HG03025 (cell line): ENCODE measurements at regions not wholly inside any gene's neighbourhood (a gene's known extent, or its start where the extent isn't known, plus 50 kb on each side); places are given as distances from the start of the nearest gene placed in this dataset.
A peak's percentile ranks its signal among the peaks of the same experiment; 100 is the strongest.
"Not testable (repeated sequence)": the region's sequence is repeated elsewhere in the genome, so short reads cannot be mapped to it uniquely, and the experiment has no call there.

Experiments used
- ATAC-seq: cut with Tn5 transposase; IDR thresholded peaks from one replicate; pipeline ENCODE4 v1.9.1; 2021; ENCODE audit warnings: mild to moderate bottlenecking, moderate library complexity; ENCODE audit not compliant: unreplicated experiment, low FRiP score

DNA sequence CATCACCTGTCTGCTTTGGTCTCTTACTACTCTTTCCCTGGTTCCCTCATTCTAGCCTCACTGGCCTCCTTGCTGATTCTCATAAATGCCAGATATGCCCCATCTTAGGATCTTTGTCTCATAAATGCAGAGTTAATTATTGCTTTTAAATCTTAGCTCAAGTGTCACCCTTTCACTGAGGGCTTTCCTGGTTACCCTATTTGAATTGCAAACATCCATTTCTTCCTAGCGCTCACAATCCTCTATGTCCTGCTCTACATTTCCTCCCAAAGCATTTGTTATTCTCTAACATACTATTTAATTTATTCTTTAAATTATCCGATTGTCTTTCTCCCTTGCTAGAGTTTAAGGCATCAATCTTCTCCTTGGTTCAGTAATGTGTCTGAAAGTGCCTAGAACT, 296.5 kb upstream of the ADGRL4 start:
- no peak for ATAC-seq

GRCh38 chr1:79302380-79302930, 295.9 kb upstream of the ADGRL4 start:
- no peak for ATAC-seq

- ATAC-seq: no peak
Measured at GRCh38 chr1:79295967-79296366, 289.4 kb upstream of the ADGRL4 start.

DNA sequence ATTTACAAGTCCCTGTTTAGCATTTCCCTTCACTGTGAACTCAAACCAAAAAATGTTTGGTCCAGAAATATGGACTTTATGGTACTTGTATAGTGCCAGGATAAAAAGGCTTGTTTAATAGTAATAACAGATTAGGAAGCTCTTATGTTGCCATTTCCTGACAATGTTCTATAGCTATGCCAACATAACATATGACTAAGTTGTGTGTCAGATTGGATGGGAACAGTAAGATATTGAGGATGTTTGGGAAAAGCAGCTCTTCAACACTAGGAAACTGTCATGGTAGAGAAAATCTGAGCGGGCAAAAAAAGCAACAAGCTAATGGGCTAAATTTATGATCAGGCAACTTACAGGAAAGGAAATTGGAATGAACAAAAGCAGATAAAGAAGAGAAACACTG, 287.1 kb upstream of the ADGRL4 start:
- ATAC-seq: no peak

GRCh38 chr1:79290927-79291474, 284.5 kb upstream of the ADGRL4 start:
- ATAC-seq: no peak

GRCh38 chr1:79287982-79288381, 281.5 kb upstream of the ADGRL4 start:
- ATAC-seq: no peak

DNA sequence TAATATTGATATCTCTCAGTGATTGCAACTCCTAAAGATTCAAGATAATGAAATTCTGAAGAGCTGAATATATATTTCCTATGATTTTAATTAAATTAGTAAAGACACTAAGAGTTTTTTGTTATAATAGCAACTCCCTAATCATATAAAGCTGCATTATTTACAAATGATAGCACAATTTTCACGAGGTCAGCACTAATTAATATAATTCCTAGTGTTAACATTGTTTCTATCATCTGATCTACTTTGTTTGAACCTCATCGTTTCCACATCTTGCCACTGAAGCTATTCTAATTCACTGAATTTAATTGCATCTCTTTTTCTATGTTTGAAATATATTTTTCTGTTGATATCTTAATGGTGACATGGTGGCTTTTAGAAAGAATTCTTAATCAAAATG, 279.1 kb upstream of the ADGRL4 start:
- no peak for ATAC-seq

DNA sequence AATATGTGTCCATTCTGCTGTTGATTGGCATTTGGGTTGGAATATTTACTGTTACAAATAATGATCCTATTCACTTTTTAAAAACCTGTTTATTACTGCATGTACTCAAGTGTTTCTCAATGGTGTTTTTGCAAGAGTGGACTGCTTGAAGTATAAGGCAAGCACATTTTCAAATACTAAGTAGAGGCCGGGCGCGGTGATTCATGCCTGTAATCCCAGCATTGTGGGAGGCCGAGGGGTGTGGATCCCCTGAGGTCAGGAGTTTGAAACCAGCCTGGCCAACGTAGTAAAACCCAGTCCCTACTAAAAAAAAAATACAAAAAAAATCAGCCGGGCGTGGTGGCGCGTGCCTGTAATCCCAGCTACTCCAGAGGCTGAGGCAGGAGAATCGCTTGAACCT, 276.9 kb upstream of the ADGRL4 start:
- no peak for ATAC-seq

- ATAC-seq: no peak
Measured at GRCh38 chr1:79281442-79281841, 274.9 kb upstream of the ADGRL4 start.

DNA sequence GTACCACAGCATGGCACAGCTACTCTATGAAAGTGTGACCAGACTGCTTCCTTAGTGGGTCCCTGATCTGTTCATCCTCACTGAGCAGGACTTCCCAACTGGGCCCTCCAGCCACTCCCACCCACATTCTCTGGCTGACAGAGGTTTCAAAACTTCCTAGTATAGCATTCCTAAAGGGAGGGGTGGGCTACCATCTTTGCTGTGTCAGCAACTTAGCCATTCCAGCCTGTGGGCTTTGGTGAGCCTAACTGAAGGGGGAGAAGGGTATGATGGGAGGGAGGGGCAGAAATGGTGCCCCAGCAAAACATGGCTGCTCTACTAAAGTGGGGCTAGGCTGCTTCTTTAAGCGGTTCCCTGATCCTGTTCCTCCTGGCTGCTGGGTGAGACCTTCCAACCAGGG, 265.2 kb upstream of the ADGRL4 start:
- ATAC-seq: no peak

GRCh38 chr1:79264975-79265818, 258.7 kb upstream of the ADGRL4 start:
- no peak for ATAC-seq

DNA sequence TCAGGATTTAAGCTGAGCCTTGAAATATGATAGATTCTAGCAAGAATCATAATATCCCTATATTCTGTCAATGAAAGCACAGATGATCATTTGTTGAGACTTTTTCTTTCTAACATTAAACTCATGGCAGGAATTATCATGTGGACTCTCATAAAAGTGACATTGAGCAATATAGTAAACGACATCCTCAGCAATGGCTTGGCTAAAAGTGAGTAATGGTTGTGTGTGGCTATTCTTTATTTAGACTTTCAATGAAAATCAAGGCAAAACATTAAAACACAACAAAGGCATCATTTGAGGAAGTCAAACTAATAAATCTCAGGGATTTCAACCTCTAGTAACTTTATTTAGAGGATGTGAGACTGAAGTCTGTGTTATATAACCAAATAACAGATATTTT, 257.8 kb upstream of the ADGRL4 start:
- no peak for ATAC-seq

DNA sequence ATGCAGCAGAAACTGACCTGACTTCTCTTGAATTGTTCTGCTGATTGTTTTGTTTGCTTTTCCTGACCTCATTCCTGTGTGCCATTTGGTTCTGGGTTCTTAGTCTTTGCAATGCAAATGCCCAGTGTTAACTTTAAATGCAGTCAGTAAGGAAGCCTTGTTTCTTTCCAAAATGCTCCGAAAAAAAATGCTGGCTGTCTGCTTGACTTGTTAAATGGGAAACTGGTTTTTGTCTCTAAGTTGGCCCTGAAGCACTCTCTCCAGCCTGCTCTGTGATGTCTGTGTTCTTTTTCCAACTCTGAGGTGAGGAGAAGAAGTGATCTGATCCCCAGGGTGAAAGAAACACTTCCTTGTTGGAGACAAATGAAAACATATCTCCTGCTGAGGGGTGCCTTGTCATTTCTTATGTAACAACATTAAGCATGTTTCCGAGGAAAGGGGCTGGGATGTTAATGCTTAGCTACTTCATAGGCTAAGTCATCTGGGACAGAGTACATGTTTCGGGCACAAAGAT, 256.3 kb upstream of the ADGRL4 start:
- no peak for ATAC-seq

DNA sequence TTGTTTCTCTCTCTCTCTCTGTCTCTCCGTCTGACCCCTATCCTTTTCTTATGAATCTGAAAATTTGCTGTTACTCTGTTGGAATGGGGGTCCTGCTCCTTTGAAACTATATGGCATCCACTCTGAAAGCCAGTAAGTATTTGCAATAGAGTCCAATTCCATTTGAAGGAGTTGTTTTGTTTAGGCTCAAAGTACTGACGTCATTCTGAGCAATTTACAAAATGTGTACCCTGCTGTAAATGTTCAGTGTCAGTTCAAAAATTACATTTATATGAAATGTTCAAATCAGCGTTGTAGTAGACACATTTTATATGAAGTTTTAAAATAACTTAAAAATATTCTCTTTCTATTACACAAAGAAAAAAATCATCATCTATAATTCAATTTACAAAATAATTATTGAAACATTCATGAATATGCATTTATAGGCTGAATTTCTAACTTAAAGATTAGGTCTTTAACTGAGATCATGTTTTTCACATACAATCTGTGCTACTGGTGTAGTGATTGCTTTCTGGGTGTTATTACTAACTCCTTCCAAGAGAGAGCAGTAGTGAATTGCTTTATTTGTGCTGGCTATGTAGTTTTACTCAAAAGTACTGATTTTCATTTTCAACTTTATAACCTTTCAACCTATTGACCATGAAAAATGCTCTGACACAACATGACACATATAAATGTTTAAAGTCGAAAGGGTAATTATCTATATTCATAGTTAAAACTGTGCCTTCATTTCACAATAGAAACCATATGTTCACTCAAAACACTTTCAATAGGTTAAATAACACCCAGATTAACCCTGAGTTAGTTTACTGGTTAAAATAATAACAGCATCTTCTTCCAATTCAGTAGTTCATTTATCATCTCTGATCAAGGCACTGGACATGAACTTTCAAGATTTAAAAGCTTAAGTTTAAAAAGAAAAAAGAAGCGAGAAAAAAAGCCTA, 253.1 kb upstream of the ADGRL4 start:
- peak; percentile 74 for ATAC-seq

DNA sequence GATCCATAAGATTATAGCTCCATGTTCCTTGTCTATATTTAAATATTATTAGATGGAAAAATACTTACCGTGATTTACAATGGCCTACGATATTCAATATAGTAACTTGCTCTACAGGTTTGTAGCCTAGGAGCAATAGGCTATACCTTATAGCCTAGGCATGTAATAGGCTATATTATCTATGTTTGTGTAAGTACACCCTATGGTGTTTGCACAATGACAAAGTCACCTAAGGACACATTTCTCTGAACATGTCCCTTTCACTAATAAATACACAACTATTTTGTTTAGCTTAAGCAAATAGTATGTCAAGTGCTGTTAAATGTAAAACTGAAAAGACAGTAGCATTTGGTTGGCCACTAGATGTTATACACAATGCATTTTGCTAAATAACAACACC, 248.9 kb upstream of the ADGRL4 start:
- no peak for ATAC-seq

- ATAC-seq: no peak
Measured at GRCh38 chr1:79252598-79252997, 246.1 kb upstream of the ADGRL4 start.

DNA sequence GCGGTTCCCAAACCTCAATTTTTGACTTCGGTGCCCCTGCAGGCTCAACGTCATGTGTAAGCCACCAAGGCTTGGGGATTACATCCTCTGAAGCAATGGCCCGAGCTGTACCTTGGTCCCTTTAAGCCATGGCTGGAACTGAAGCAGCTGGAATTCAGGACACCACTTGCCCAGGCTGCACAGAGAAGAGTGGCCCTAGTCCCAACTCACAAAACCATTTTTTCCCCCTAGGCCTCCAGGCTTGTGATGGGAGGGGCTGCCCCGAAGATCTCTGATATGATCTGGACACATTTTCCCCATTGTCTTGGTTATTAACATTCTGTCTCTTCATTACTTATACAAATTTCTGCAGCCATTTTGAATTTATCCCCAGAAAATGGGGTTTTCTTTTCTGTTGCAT, 233.3 kb upstream of the ADGRL4 start:
- ATAC-seq: no peak

DNA sequence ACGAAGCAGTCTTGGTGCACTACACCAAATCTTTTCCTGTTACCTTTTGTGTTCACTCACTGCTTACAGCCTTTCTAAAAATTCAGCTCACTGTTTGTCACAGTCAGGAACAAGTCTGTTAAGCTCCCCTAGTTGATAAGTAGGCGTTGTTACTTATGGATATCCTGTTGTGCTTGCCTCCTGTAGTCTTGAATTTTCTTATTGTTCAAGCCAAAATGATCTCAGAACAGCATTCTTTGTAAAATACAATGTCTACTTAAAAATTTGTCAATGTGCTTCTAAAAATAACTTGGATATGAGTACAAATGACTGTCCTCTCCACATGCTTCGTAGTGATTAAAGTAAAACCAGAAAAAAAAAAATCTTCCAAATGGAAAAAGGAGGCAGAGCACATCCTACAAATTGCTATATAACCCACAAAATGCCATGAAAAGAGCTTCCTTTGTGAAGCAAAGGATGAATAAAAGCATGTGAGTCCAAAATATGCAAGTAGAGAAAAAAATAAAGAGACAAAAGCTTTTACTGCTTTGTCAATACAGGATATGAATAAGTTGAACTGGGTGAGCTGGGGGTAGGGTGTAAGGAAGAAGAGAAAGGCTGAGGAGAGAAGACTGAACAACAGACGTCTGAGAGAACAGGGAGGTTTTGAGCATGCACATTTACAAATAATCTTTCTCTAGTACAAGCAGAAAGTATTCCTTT, 228.9 kb upstream of the ADGRL4 start:
- ATAC-seq: no peak

DNA sequence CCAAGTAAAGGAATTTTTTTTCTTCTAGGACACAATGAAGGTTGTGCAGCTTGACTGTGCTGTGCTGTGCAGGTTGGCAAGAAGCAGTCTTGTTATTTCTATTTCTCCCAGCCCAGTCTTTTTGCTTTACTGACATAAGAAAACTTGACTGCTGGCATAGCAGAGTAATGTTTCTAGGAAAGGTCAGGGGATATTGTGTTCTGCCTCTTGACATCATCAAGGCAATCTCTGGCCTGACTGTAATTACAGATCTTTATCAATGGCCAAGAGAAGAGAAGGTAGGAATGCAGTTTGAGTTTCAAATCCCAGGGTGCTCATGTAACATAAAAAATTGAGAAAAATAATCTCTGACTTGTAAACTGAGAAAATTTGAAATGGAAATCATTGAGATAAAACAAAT, 226.3 kb upstream of the ADGRL4 start:
- ATAC-seq: no peak

GRCh38 chr1:79230751-79231150, 224.2 kb upstream of the ADGRL4 start:
- ATAC-seq: not testable (repeated sequence)
